ENCODE measurements at regions not wholly inside any gene's neighbourhood (a gene's known extent, or its start where the extent isn't known, plus 50 kb on each side); places are given as distances from the start of the nearest gene placed in this dataset.

- ChIA-PET CTCF (no interaction called here), POLR2A (no interaction called here)
- TF ChIP-seq EGR2 (tag by site-specific recombination; IDR thresholded peaks at IDR 0.05; ENCODE audit: low read depth), result no peak
- no peak for TF ChIP-seq ZNF426 (tag by site-specific recombination; IDR thresholded peaks at IDR 0.05)
- TF ChIP-seq SP3 (tag by site-specific recombination; IDR thresholded peaks at IDR 0.05), result no peak
- TF ChIP-seq ZNF660 (tag by site-specific recombination; IDR thresholded peaks at IDR 0.05), result no peak
- TF ChIP-seq ZNF514 (tag by site-specific recombination; IDR thresholded peaks at IDR 0.05), result no peak
- no peak for TF ChIP-seq ZNF529 (tag by site-specific recombination; IDR thresholded peaks at IDR 0.05; ENCODE audit: insufficient replicate concordance)
- no peak for TF ChIP-seq ZNF416 (tag by site-specific recombination; IDR thresholded peaks at IDR 0.05)
- TF ChIP-seq ZNF600 (tag by site-specific recombination; IDR thresholded peaks at IDR 0.05), result no peak
- TF ChIP-seq ZNF654 (tag by site-specific recombination; IDR thresholded peaks at IDR 0.05; ENCODE audit: low read depth), result no peak
- TF ChIP-seq HOXC10 (CRISPR knock-in tag; IDR thresholded peaks at IDR 0.05), result no peak
- TF ChIP-seq HIC1 (tag by site-specific recombination; IDR thresholded peaks at IDR 0.05), result no peak
- TF ChIP-seq ZNF214 (tag by site-specific recombination; IDR thresholded peaks at IDR 0.05; ENCODE audit: borderline replicate concordance), result no peak
- TF ChIP-seq ZNF624 (tag by site-specific recombination; IDR thresholded peaks at IDR 0.05), result no peak
- no peak for TF ChIP-seq ZSCAN4 (tag by site-specific recombination; IDR thresholded peaks at IDR 0.05)
- no peak for TF ChIP-seq KLF17 (tag by site-specific recombination; IDR thresholded peaks at IDR 0.05)
- no peak for TF ChIP-seq ZNF404 (tag by site-specific recombination; IDR thresholded peaks at IDR 0.05)
- TF ChIP-seq ZNF580 (tag by site-specific recombination; IDR thresholded peaks at IDR 0.05), result no peak
These were observed 179.6 kb upstream of the MXRA5 start for GRCh38 chrX:3526071-3526470.

GRCh38 chrX:3522101-3522650 is 175.7 kb upstream of the MXRA5 start:
- H3K9me3 ChIP-seq (ENCODE audit: control insufficient read depth, insufficient read depth, low read depth, low read length), result no peaks in the 10 kb centered on the region
- ChIA-PET CTCF (no interaction called here), POLR2A (no interaction called here)
- H3K36me3 ChIP-seq (ENCODE audit: control insufficient read depth in 2 of 2, insufficient read depth in 1 of 2, low read length in 2 of 2), result no peaks in the 10 kb centered on the region
- no peak overlapping the region for H3K27ac ChIP-seq (ENCODE audit: extremely low read depth, low read depth, low read length)
- no peaks in the 10 kb centered on the region for H3K4me1 ChIP-seq (ENCODE audit: control insufficient read depth, insufficient read depth, low read length)
- H3K4me3 ChIP-seq (ENCODE audit: low read depth, low read length), result no peak overlapping the region
- TF ChIP-seq ZNF645 (tag by site-specific recombination; IDR thresholded peaks at IDR 0.05) (no peak), ZNF677 (tag by site-specific recombination; IDR thresholded peaks at IDR 0.05) (no peak), ZNF16 (tag by site-specific recombination; IDR thresholded peaks at IDR 0.05; ENCODE audit: low read depth) (no peak), ZBTB11 (tag by site-specific recombination; conservative IDR thresholded peaks at IDR 0.05; ENCODE audit: low read depth) (no peak), ZNF433 (tag by site-specific recombination; IDR thresholded peaks at IDR 0.05; ENCODE audit: low read depth) (no peak), KLF9 (tag by site-specific recombination; IDR thresholded peaks at IDR 0.05; ENCODE audit: low read depth) (no peak), ZNF558 (tag by site-specific recombination; IDR thresholded peaks at IDR 0.05) (no peak), ZFHX2 (tag by site-specific recombination; conservative IDR thresholded peaks at IDR 0.05) (no peak), ZNF791 (tag by site-specific recombination; IDR thresholded peaks at IDR 0.05) (no peak), ZNF302 (tag by site-specific recombination; IDR thresholded peaks at IDR 0.05; ENCODE audit: low read depth) (no peak), OSR2 (tag by site-specific recombination; IDR thresholded peaks at IDR 0.05) (no peak)

More at GRCh38 chrX:3526071-3526470, 179.6 kb upstream of the MXRA5 start:
- Histone ChIP-seq H3K36me3 (ENCODE audit: control insufficient read depth in 2 of 2, insufficient read depth in 1 of 2, low read length in 2 of 2) (no peaks in the 10 kb centered on the region), H3K4me1 (ENCODE audit: control insufficient read depth, insufficient read depth, low read length) (no peaks in the 10 kb centered on the region), H3K9me3 (ENCODE audit: control insufficient read depth, insufficient read depth, low read depth, low read length) (no peaks in the 10 kb centered on the region), H3K27ac (ENCODE audit: extremely low read depth, low read depth, low read length) (no peak overlapping the region), H3K4me3 (ENCODE audit: low read depth, low read length) (no peak overlapping the region)
